Lower lobe of right lung (tissue), 2 donors: ENCODE measurements at regions not wholly inside any gene's neighbourhood (a gene's known extent, or its start where the extent isn't known, plus 50 kb on each side); places are given as distances from the start of the nearest gene placed in this dataset.

Source experiments
- ATAC-seq, 2 donors: fragments of 200-7000 bp; cut with Tn5 transposase; one replicate each; pipeline ENCODE4 v1.9.1; 2020 to 2022; ENCODE audit warnings: mild to moderate bottlenecking in 2 of 2, moderate library complexity in 2 of 2
- DNase-seq: peaks from one replicate; pipeline ENCODE4 v3.0.0-alpha.2; 2020
- H3K27ac ChIP-seq: fragments of 200-600 bp; one replicate; pipeline ENCODE4 v1.8.0; 2022
- H3K27me3 ChIP-seq: fragments of 200-600 bp; one replicate; pipeline ENCODE4 v1.8.0; 2022; ENCODE audit warnings: low read depth
- H3K36me3 ChIP-seq: fragments of 200-600 bp; one replicate; pipeline ENCODE4 v1.8.0; 2022; ENCODE audit warnings: mild to moderate bottlenecking
- H3K4me1 ChIP-seq: fragments of 200-600 bp; one replicate; pipeline ENCODE4 v1.8.0; 2022
- H3K4me3 ChIP-seq: fragments of 200-600 bp; one replicate; pipeline ENCODE4 v1.8.0; 2022; ENCODE audit warnings: mild to moderate bottlenecking
- H3K9me3 ChIP-seq: fragments of 200-600 bp; one replicate; pipeline ENCODE4 v1.8.0; 2022
- intact Hi-C: fragments of 100-400 bp; cut with DNase I; formaldehyde crosslinking; loops from one replicate; pipeline ENCODE4 v1.11.0; 2022
- TF ChIP-seq, protein P1 (sequence below): fragments of 200-600 bp; IDR thresholded peaks from one replicate; pipeline ENCODE4 v1.8.0; 2022; ENCODE audit warnings: antibody characterized with exemption, mild to moderate bottlenecking
- donor health status: DM: no; HTN: yes; CAD: no; lungs with severe emphysema.

DNA sequence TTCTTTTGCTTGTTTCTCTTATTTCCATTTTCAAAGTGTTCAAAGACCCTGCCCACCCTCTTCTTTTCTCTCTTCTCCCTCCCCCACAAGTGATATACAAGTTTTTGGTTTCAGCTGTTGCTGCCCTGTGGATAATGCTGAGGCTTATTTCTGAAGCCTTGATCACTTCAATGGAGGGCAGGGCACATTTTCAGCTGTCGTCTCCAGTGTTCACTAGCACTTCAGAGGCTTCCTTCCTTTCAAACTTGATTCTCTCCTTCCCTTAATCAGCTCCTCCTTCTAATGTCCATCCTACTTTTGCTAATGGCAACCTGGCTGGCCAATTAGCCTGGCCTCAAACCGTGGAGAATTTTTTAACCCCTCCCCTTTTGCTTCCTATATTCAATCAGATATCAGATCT, 435.7 kb upstream of the RUNX1 start:
- H3K36me3 ChIP-seq: no peaks in the 10 kb centered on the region
- no peaks in the 10 kb centered on the region for H3K27me3 ChIP-seq
- TF ChIP-seq, protein P1, sequence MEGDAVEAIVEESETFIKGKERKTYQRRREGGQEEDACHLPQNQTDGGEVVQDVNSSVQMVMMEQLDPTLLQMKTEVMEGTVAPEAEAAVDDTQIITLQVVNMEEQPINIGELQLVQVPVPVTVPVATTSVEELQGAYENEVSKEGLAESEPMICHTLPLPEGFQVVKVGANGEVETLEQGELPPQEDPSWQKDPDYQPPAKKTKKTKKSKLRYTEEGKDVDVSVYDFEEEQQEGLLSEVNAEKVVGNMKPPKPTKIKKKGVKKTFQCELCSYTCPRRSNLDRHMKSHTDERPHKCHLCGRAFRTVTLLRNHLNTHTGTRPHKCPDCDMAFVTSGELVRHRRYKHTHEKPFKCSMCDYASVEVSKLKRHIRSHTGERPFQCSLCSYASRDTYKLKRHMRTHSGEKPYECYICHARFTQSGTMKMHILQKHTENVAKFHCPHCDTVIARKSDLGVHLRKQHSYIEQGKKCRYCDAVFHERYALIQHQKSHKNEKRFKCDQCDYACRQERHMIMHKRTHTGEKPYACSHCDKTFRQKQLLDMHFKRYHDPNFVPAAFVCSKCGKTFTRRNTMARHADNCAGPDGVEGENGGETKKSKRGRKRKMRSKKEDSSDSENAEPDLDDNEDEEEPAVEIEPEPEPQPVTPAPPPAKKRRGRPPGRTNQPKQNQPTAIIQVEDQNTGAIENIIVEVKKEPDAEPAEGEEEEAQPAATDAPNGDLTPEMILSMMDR: no peak
- intact Hi-C loops: no loop called here
- H3K27ac ChIP-seq: no peak overlapping the region
- no peaks in the 10 kb centered on the region for H3K4me1 ChIP-seq
- no peaks in the 10 kb centered on the region for H3K9me3 ChIP-seq
- H3K4me3 ChIP-seq: no peak overlapping the region
- no peak for DNase-seq
- no peak for ATAC-seq

DNA sequence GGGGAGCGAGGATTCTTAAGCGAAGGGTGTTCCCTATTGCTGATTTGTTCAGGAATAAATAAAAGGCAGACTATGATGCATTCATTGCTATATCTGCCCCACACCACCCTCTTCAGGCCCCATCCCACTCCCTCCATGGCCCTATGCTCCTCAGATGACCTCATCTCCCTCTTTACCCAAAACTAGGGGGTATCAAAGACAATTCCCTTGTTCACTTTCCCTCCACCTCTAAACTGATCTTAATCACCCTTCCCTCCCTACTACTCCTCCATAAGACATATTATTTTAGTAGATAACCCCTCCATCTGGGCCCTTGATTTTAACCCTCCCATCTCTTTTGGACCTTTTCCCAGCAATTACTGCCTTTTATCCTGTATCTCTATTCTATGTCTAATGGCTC, 434.9 kb upstream of the RUNX1 start:
- Histone ChIP-seq H3K36me3 (no peaks in the 10 kb centered on the region), H3K27me3 (no peaks in the 10 kb centered on the region), H3K9me3 (no peaks in the 10 kb centered on the region), H3K27ac (no peak overlapping the region), H3K4me1 (no peaks in the 10 kb centered on the region), H3K4me3 (no peak overlapping the region)
- ATAC-seq: no peak
- DNase-seq: no peak
- TF ChIP-seq, protein P1: no peak
- intact Hi-C loops: no loop called here

DNA sequence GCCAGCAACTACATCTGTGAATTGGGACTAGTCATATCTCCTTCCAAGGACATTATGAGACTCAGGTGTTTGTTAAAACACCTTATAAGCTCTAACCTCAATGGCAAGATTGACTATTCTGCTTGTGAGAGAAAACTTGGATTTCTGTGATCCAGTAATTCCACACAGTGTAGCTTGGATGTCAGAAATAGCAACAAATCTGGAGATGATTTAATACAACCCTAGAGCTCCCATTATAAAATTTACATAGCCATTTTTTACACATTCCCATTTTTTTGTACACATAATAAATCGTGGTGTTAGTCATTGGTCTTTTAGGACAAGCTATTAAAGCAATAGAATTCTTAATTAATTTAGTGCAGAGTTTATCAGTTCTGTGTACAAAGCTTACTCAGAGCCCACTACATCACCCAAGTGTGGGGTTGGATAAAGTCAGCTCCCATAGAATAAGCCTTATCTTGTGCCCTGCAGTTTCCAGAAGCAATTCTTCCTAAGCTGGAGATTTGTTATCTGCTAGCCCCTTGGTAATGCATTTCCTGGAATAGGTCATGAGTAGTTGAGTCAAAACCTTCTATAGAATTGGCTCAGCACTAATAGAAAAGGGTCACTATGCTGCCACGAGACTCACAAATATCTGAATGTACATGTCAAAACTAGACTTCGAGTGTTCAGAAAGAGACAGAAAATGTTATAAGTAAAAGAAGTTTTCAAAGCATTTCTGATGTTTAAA, 434.0 kb upstream of the RUNX1 start:
- ATAC-seq: no peak
- H3K36me3 ChIP-seq: no peaks in the 10 kb centered on the region

DNA sequence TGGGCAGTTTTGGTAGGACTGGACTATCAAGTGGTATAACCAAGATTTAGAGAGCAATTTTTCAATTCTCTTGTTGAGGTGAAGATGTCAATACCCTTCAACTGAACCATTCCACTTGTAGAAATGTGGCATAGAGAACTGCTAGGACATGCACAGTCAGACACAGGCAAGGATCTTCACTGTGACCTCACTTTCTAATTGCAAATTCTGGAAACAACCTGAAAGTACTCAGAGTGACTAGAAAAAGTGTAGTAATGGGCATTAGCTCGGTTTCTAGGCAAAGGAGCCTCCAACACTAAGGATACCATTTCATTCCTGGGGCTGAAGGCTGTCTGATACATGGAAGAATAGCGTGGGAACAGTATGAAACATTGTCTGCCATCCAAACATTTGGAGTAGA, 433.0 kb upstream of the RUNX1 start:
- Histone ChIP-seq H3K4me3 (no peak overlapping the region), H3K9me3 (no peaks in the 10 kb centered on the region), H3K27me3 (no peaks in the 10 kb centered on the region), H3K36me3 (no peaks in the 10 kb centered on the region), H3K4me1 (peaks cover 1% of the 10 kb centered on the region), H3K27ac (no peak overlapping the region)
- ATAC-seq (no peak), DNase-seq (no peak)
- intact Hi-C loops: no loop called here
- TF ChIP-seq, protein P1: no peak

More for the DNA sequence above, 434.0 kb upstream of the RUNX1 start:
- H3K27ac ChIP-seq: no peak overlapping the region
- TF ChIP-seq, protein P1: no peak
- H3K4me3 ChIP-seq: no peak overlapping the region
- H3K4me1 ChIP-seq: no peaks in the 10 kb centered on the region
- no peaks in the 10 kb centered on the region for H3K9me3 ChIP-seq
- no peaks in the 10 kb centered on the region for H3K27me3 ChIP-seq
- intact Hi-C loops: no loop called here
- no peak for DNase-seq

DNA sequence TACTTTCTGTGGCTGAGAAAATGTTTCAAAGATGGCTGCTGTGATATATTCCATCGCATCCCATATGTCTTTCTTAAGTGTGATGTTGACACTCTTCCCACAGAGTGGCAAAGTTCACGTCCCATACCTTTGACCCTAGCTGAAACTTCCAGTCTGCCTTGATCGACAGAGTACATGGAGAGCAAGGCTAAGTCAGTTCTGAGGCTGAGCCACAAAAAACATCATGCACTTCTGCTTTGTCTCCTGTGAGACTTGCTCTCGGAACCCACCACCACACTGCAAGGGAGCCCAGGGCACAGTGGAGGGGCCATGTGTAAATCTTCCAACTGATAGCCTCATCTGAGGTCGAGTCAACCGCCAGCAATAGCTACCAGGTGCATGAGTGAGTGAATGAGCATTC, 431.9 kb upstream of the RUNX1 start:
- intact Hi-C loops: no loop called here
- H3K36me3 ChIP-seq: no peaks in the 10 kb centered on the region
- no peak overlapping the region for H3K27ac ChIP-seq
- no peaks in the 10 kb centered on the region for H3K27me3 ChIP-seq
- TF ChIP-seq, protein P1: no peak
- H3K4me1 ChIP-seq: peaks cover 5% of the 10 kb centered on the region
- DNase-seq: no peak
- ATAC-seq: no peak
- H3K4me3 ChIP-seq: no peak overlapping the region
- no peaks in the 10 kb centered on the region for H3K9me3 ChIP-seq
